Osteoblast (primary cell): ENCODE measurements at regions not wholly inside any gene's neighbourhood (a gene's known extent, or its start where the extent isn't known, plus 50 kb on each side); places are given as distances from the start of the nearest gene placed in this dataset.

Experiments used
- DNase-seq: peaks from one replicate; pipeline ENCODE4 v3.0.0; 2011; ENCODE audit warnings: low spot score, mixed read lengths; ENCODE audit not compliant: insufficient read length; ENCODE audit errors: missing footprints
- H2AFZ ChIP-seq: 2 replicates; pipeline ENCODE4 v1.6.0; 2011; ENCODE audit warnings: mild to moderate bottlenecking, low read length
- H3K27ac ChIP-seq: 2 replicates; pipeline ENCODE4 v1.5.1; 2011; ENCODE audit warnings: mild to moderate bottlenecking, low read depth, low read length, moderate library complexity
- H3K27me3 ChIP-seq: 2 replicates; pipeline ENCODE4 v1.6.0; 2012; ENCODE audit warnings: mild to moderate bottlenecking, control low read depth, inconsistent platforms, low read length, moderate library complexity; ENCODE audit not compliant: insufficient read depth
- H3K36me3 ChIP-seq: 2 replicates; pipeline ENCODE4 v1.5.1; 2011; ENCODE audit warnings: mild to moderate bottlenecking, low read length, control low read depth, moderate library complexity; ENCODE audit not compliant: insufficient read depth
- H3K4me1 ChIP-seq: 2 replicates; pipeline ENCODE4 v1.5.1; 2011; ENCODE audit warnings: mild to moderate bottlenecking, low read length, control low read depth, moderate library complexity; ENCODE audit not compliant: insufficient read depth
- H3K4me2 ChIP-seq: 2 replicates; pipeline ENCODE4 v1.6.0; 2011; ENCODE audit warnings: mild to moderate bottlenecking, low read length; ENCODE audit not compliant: insufficient read depth
- H3K4me3 ChIP-seq: fragments of 200-600 bp; sonication (generic); 3 replicates; pipeline ENCODE4 v1.5.1; 2012; ENCODE audit warnings: mild to moderate bottlenecking, low read length, inconsistent platforms; ENCODE audit not compliant: insufficient read depth
- H3K79me2 ChIP-seq: 2 replicates; pipeline ENCODE4 v1.6.0; 2012; ENCODE audit warnings: mild to moderate bottlenecking, low read length, control low read depth, inconsistent platforms; ENCODE audit not compliant: insufficient read depth
- H3K9me3 ChIP-seq: 2 replicates; pipeline ENCODE4 v1.5.1; 2011; ENCODE audit warnings: low read depth, low read length, control low read depth
- H4K20me1 ChIP-seq: 2 replicates; pipeline ENCODE4 v1.6.0; 2012; ENCODE audit warnings: mild to moderate bottlenecking, low read length, control low read depth; ENCODE audit not compliant: insufficient read depth
- TF ChIP-seq, protein P1 (sequence below): IDR thresholded peaks from 2 replicates; pipeline ENCODE4 v1.5.1; 2011; ENCODE audit warnings: mild to moderate bottlenecking, low read depth, low read length, moderate library complexity; ENCODE audit errors: extremely low read depth

- Histone ChIP-seq H3K36me3 (no peaks in the 10 kb centered on the region), H2AFZ (no peak overlapping the region), H3K4me2 (no peak overlapping the region), H3K27me3 (no peaks in the 10 kb centered on the region), H3K79me2 (no peaks in the 10 kb centered on the region), H3K4me3 (no peak overlapping the region), H4K20me1 (no peaks in the 10 kb centered on the region), H3K9me3 (peaks cover 6% of the 10 kb centered on the region), H3K27ac (no peak overlapping the region), H3K4me1 (no peaks in the 10 kb centered on the region)
- no peak for DNase-seq
- TF ChIP-seq, protein P1, sequence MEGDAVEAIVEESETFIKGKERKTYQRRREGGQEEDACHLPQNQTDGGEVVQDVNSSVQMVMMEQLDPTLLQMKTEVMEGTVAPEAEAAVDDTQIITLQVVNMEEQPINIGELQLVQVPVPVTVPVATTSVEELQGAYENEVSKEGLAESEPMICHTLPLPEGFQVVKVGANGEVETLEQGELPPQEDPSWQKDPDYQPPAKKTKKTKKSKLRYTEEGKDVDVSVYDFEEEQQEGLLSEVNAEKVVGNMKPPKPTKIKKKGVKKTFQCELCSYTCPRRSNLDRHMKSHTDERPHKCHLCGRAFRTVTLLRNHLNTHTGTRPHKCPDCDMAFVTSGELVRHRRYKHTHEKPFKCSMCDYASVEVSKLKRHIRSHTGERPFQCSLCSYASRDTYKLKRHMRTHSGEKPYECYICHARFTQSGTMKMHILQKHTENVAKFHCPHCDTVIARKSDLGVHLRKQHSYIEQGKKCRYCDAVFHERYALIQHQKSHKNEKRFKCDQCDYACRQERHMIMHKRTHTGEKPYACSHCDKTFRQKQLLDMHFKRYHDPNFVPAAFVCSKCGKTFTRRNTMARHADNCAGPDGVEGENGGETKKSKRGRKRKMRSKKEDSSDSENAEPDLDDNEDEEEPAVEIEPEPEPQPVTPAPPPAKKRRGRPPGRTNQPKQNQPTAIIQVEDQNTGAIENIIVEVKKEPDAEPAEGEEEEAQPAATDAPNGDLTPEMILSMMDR: no peak
Measured at GRCh38 chr13:19056355-19056880, 125.2 kb downstream of the TUBA3C start.

DNA sequence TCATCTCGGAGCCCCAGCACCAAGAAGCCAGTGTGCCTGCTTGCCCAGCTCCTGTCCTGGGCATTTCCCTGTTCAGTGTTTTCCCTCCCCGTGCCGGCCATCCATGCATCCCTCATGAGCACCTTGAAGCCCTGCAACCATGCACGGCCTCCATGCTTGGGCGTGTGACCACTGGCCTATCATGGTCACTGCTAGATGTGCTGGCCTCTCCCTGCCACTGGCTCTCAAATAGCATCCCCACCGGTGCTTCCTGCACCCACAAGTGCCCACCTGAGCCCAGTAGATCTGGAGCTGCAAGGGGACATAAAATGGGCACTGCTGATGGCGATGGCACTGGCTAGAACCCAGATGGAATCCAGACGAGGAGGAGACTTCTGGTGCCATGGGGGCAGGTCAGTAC, 126.0 kb downstream of the TUBA3C start:
- Histone ChIP-seq H3K9me3 (peaks cover 6% of the 10 kb centered on the region), H3K36me3 (no peaks in the 10 kb centered on the region), H3K27me3 (no peaks in the 10 kb centered on the region), H3K79me2 (no peaks in the 10 kb centered on the region), H3K4me1 (no peaks in the 10 kb centered on the region), H3K27ac (no peak overlapping the region), H3K4me2 (no peak overlapping the region), H2AFZ (no peak overlapping the region), H3K4me3 (no peak overlapping the region), H4K20me1 (no peaks in the 10 kb centered on the region)
- no peak for DNase-seq
- TF ChIP-seq, protein P1: no peak

- no peak for DNase-seq
- H3K4me3 ChIP-seq: no peak overlapping the region
- no peaks in the 10 kb centered on the region for H3K27me3 ChIP-seq
- H3K27ac ChIP-seq: no peak overlapping the region
- H4K20me1 ChIP-seq: no peaks in the 10 kb centered on the region
- no peak overlapping the region for H2AFZ ChIP-seq
- H3K4me2 ChIP-seq: no peak overlapping the region
- H3K36me3 ChIP-seq: no peaks in the 10 kb centered on the region
- TF ChIP-seq, protein P1: no peak
- no peaks in the 10 kb centered on the region for H3K79me2 ChIP-seq
- H3K4me1 ChIP-seq: no peaks in the 10 kb centered on the region
- H3K9me3 ChIP-seq: peaks cover 6% of the 10 kb centered on the region
Measured at GRCh38 chr13:19053561-19053960, 128.1 kb downstream of the TUBA3C start.

GRCh38 chr13:19052931-19053330, 128.7 kb downstream of the TUBA3C start:
- Histone ChIP-seq H3K4me2 (no peak overlapping the region), H3K4me1 (no peaks in the 10 kb centered on the region)
- DNase-seq: no peak

More at GRCh38 chr13:19052931-19053330, 128.7 kb downstream of the TUBA3C start:
- H3K27me3 ChIP-seq: no peaks in the 10 kb centered on the region
- no peak overlapping the region for H3K27ac ChIP-seq
- no peaks in the 10 kb centered on the region for H3K79me2 ChIP-seq
- H3K4me3 ChIP-seq: no peak overlapping the region
- TF ChIP-seq, protein P1: no peak
- no peaks in the 10 kb centered on the region for H4K20me1 ChIP-seq
- peaks cover 6% of the 10 kb centered on the region for H3K9me3 ChIP-seq
- H2AFZ ChIP-seq: no peak overlapping the region
- H3K36me3 ChIP-seq: no peaks in the 10 kb centered on the region
